GM23338 (cell line): ENCODE measurements at regions not wholly inside any gene's neighbourhood (a gene's known extent, or its start where the extent isn't known, plus 50 kb on each side); places are given as distances from the start of the nearest gene placed in this dataset.

Source experiments
- ATAC-seq: fragments of 200-7000 bp; cut with Tn5 transposase; 3 replicates; pipeline ENCODE4 v1.9.1; 2020
- DNase-seq: peaks from one replicate; pipeline ENCODE4 v3.0.0-alpha.2; 2015; ENCODE audit warnings: low spot score
- H2AFZ ChIP-seq: fragments of 200-600 bp; sonication (generic); 2 replicates; pipeline ENCODE4 v1.8.0; 2016; ENCODE audit warnings: antibody characterized with exemption, mild to moderate bottlenecking, moderate library complexity
- H3F3A ChIP-seq: fragments of 200-600 bp; sonication (generic); replicated peaks from 2 replicates; pipeline ENCODE4 v1.8.0; 2017; ENCODE audit warnings: antibody characterized with exemption, mixed run types, low read depth
- H3K27ac ChIP-seq: fragments of 200-600 bp; sonication (generic); 2 replicates; pipeline ENCODE4 v1.6.1; 2016; ENCODE audit warnings: low read depth
- H3K27me3 ChIP-seq: fragments of 200-600 bp; sonication (generic); 2 replicates; pipeline ENCODE4 v1.8.0; 2016; ENCODE audit warnings: mild to moderate bottlenecking, mixed run types, moderate library complexity; ENCODE audit not compliant: insufficient read depth
- H3K36me3 ChIP-seq: fragments of 200-600 bp; sonication (generic); 2 replicates; pipeline ENCODE4 v1.8.0; 2016; ENCODE audit warnings: mild to moderate bottlenecking; ENCODE audit not compliant: insufficient read depth
- H3K4me1 ChIP-seq: fragments of 200-600 bp; sonication (generic); 2 replicates; pipeline ENCODE4 v1.8.0; 2016; ENCODE audit warnings: mild to moderate bottlenecking, moderate library complexity; ENCODE audit not compliant: insufficient read depth
- H3K4me2 ChIP-seq: fragments of 200-600 bp; sonication (generic); 2 replicates; pipeline ENCODE4 v1.7.1; 2017; ENCODE audit warnings: mixed run types
- H3K4me3 ChIP-seq: fragments of 200-600 bp; sonication (generic); 2 replicates; pipeline ENCODE4 v1.6.1; 2016; ENCODE audit warnings: mixed run types
- H3K79me2 ChIP-seq: fragments of 200-600 bp; sonication (generic); replicated peaks from 2 replicates; pipeline ENCODE4 v1.8.0; 2017; ENCODE audit warnings: mild to moderate bottlenecking; ENCODE audit not compliant: insufficient read depth
- H3K9me2 ChIP-seq: fragments of 200-600 bp; sonication (generic); 2 replicates; pipeline ENCODE4 v1.8.0; 2017; ENCODE audit not compliant: insufficient read depth
- H4K20me1 ChIP-seq: fragments of 200-600 bp; sonication (generic); replicated peaks from 2 replicates; pipeline ENCODE4 v1.8.0; 2017; ENCODE audit warnings: mild to moderate bottlenecking; ENCODE audit not compliant: insufficient read depth
- H3K27ac Mint-ChIP-seq: 2 replicates; pipeline ENCODE4 v1.8.0; 2020; ENCODE audit warnings: inconsistent platforms, mild to moderate bottlenecking, moderate library complexity, mixed read lengths
- H3K27me3 Mint-ChIP-seq: 3 replicates; pipeline ENCODE4 v1.8.0; 2022; ENCODE audit warnings: low read depth, mild to moderate bottlenecking, moderate library complexity, mixed read lengths, inconsistent platforms; ENCODE audit not compliant: insufficient read depth, poor library complexity
- H3K36me3 Mint-ChIP-seq: 3 replicates; pipeline ENCODE4 v1.8.0; 2021; ENCODE audit warnings: low read depth, mild to moderate bottlenecking, inconsistent platforms, moderate library complexity, mixed read lengths
- H3K4me1 Mint-ChIP-seq: 3 replicates; pipeline ENCODE4 v1.8.0; 2020; ENCODE audit warnings: mild to moderate bottlenecking, inconsistent platforms, mixed read lengths
- H3K4me3 Mint-ChIP-seq: 3 replicates; pipeline ENCODE4 v1.8.0; 2021; ENCODE audit warnings: moderate library complexity, mild to moderate bottlenecking, inconsistent platforms, mixed read lengths
- H3K9me3 Mint-ChIP-seq: 3 replicates; pipeline ENCODE4 v1.8.0; 2020; ENCODE audit warnings: moderate library complexity, mild to moderate bottlenecking, inconsistent platforms, mixed read lengths
- CREB1 ChIP-seq: fragments of 250-450 bp; sonication (Bioruptor Pico); IDR thresholded peaks from 2 replicates; pipeline ENCODE4 v1.5.0; 2020; ENCODE audit warnings: low read depth, mild to moderate bottlenecking, moderate library complexity
- ETS1 ChIP-seq: IDR thresholded peaks from 2 replicates; pipeline ENCODE4 v1.6.1; 2016; ENCODE audit warnings: antibody characterized with exemption
- EZH2 ChIP-seq: fragments of 200-600 bp; sonication (generic); IDR thresholded peaks from one replicate; pipeline ENCODE4 v1.8.0; 2017; ENCODE audit warnings: antibody characterized with exemption, mild to moderate bottlenecking, low read depth; ENCODE audit not compliant: unreplicated experiment
- NANOG ChIP-seq: IDR thresholded peaks from 2 replicates; pipeline ENCODE4 v1.6.1; 2016; ENCODE audit warnings: antibody characterized with exemption, borderline replicate concordance
- POLR2AphosphoS5 ChIP-seq: IDR thresholded peaks from 2 replicates; pipeline ENCODE4 v1.6.1; 2016; ENCODE audit warnings: antibody characterized with exemption, low read depth
- REST ChIP-seq: IDR thresholded peaks from one replicate; pipeline ENCODE4 v1.6.1; 2018; ENCODE audit warnings: antibody characterized with exemption; ENCODE audit not compliant: unreplicated experiment
- STAT1 ChIP-seq: IDR thresholded peaks from one replicate; pipeline ENCODE4 v1.6.1; 2016; ENCODE audit warnings: antibody characterized with exemption; ENCODE audit not compliant: unreplicated experiment
- ZNF331 ChIP-seq: fragments of 250-450 bp; sonication (Bioruptor Pico); IDR thresholded peaks from 2 replicates; pipeline ENCODE4 v1.5.0; 2020; ENCODE audit warnings: low read depth, mild to moderate bottlenecking, moderate library complexity
- ZNF462 ChIP-seq: fragments of 250-450 bp; sonication (Bioruptor Pico); IDR thresholded peaks from 2 replicates; pipeline ENCODE4 v1.5.0; 2020; ENCODE audit warnings: mild to moderate bottlenecking, moderate library complexity

GRCh38 chr12:87661786-87662377 is 367.3 kb downstream of the C12orf50 start:
- Histone ChIP-seq H4K20me1 (no peaks in the 10 kb centered on the region), H3K4me1 (no peaks in the 10 kb centered on the region), H3K36me3 (no peaks in the 10 kb centered on the region), H3K27ac (no peak overlapping the region), H3K4me3 (no peak overlapping the region), H3K4me2 (no peak overlapping the region), H2AFZ (no peak overlapping the region), H3K9me2 (no peaks in the 10 kb centered on the region), H3F3A (no peaks in the 10 kb centered on the region), H3K27me3 (no peaks in the 10 kb centered on the region), H3K79me2 (no peaks in the 10 kb centered on the region)
- no peak for TF ChIP-seq EZH2
- TF ChIP-seq ZNF331 (CRISPR knock-in tag): no peak
- Mint-ChIP-seq H3K9me3 (no peaks in the 10 kb centered on the region), H3K27me3 (no peaks in the 10 kb centered on the region), H3K4me3 (no peak overlapping the region), H3K27ac (no peak overlapping the region), H3K4me1 (no peaks in the 10 kb centered on the region), H3K36me3 (no peaks in the 10 kb centered on the region; the same call in 2 of the 3 replicates)
- ATAC-seq (no peak), DNase-seq (no peak)

- DNase-seq (no peak), ATAC-seq (no peak)
- H4K20me1 ChIP-seq: no peaks in the 10 kb centered on the region
- no peaks in the 10 kb centered on the region for H3F3A ChIP-seq
- H3K27ac ChIP-seq: no peak overlapping the region
- H3K4me3 ChIP-seq: no peak overlapping the region
- H3K4me1 ChIP-seq: no peaks in the 10 kb centered on the region
- no peaks in the 10 kb centered on the region for H3K36me3 Mint-ChIP-seq
- no peaks in the 10 kb centered on the region for H3K36me3 ChIP-seq
- TF ChIP-seq EZH2 (no peak), ZNF331 (CRISPR knock-in tag) (no peak), STAT1 (no peak), REST (no peak), ETS1 (no peak), NANOG (no peak), POLR2AphosphoS5 (no peak), ZNF462 (CRISPR knock-in tag) (no peak), CREB1 (CRISPR knock-in tag) (no peak)
- H3K27me3 ChIP-seq: no peaks in the 10 kb centered on the region
- H3K4me2 ChIP-seq: no peak overlapping the region
- H3K9me2 ChIP-seq: no peaks in the 10 kb centered on the region
- H3K9me3 Mint-ChIP-seq: no peaks in the 10 kb centered on the region
- H3K4me3 Mint-ChIP-seq: no peak overlapping the region
- H3K4me1 Mint-ChIP-seq: peaks cover 4% of the 10 kb centered on the region; the same call in 1 of the 3 replicates
- no peak overlapping the region for H2AFZ ChIP-seq
- H3K79me2 ChIP-seq: no peaks in the 10 kb centered on the region
- no peak overlapping the region for H3K27ac Mint-ChIP-seq
- peaks cover 4% of the 10 kb centered on the region for H3K27me3 Mint-ChIP-seq
Observed at GRCh38 chr12:87660987-87661774, 368.0 kb downstream of the C12orf50 start.
